GM10266 (cell line): ENCODE measurements at regions not wholly inside any gene's neighbourhood (a gene's known extent, or its start where the extent isn't known, plus 50 kb on each side); places are given as distances from the start of the nearest gene placed in this dataset.

Experiments
- DNase-seq: peaks from one replicate; pipeline ENCODE4 v3.0.0; 2012; ENCODE audit errors: extremely low spot score
- CTCF ChIP-seq: IDR thresholded peaks from 2 replicates; pipeline ENCODE4 v1.5.1; 2012; ENCODE audit warnings: mild to moderate bottlenecking, low read depth; ENCODE audit not compliant: control insufficient read depth, insufficient read depth; ENCODE audit errors: missing control alignments

GRCh38 chr4:170256807-170257206, 167.1 kb upstream of the AADAT start:
- no peak for TF ChIP-seq CTCF
- DNase-seq, result no peak

GRCh38 chr4:170248576-170248975, 158.8 kb upstream of the AADAT start:
- no peak for DNase-seq
- no peak for TF ChIP-seq CTCF

GRCh38 chr4:170248029-170248428, 158.3 kb upstream of the AADAT start:
- TF ChIP-seq CTCF, result no peak
- DNase-seq, result no peak

- no peak for DNase-seq
- no peak for TF ChIP-seq CTCF
Observed at GRCh38 chr4:170247596-170247995, 157.8 kb upstream of the AADAT start.

GRCh38 chr4:170243662-170244288, 154.0 kb upstream of the AADAT start:
- no peak for DNase-seq
- TF ChIP-seq CTCF, result no peak

GRCh38 chr4:170242471-170242870, 152.7 kb upstream of the AADAT start:
- TF ChIP-seq CTCF, result no peak
- DNase-seq, result no peak

GRCh38 chr4:170234800-170235199, 145.0 kb upstream of the AADAT start:
- no peak for TF ChIP-seq CTCF
- DNase-seq, result no peak
